ENCODE measurements at regions not wholly inside any gene's neighbourhood (a gene's known extent, or its start where the extent isn't known, plus 50 kb on each side); places are given as distances from the start of the nearest gene placed in this dataset.

GRCh38 chr11:80687941-80688340, 1247.1 kb upstream of the TENM4 start:
- DNase-seq (ENCODE audit: low read depth) = no peak

GRCh38 chr11:80686889-80687288, 1246.1 kb upstream of the TENM4 start:
- DNase-seq (ENCODE audit: low read depth) = no peak

- no peak for DNase-seq (ENCODE audit: low read depth)
Measured at GRCh38 chr11:80673566-80673965, 1232.7 kb upstream of the TENM4 start.

GRCh38 chr11:80669620-80670019, 1228.8 kb upstream of the TENM4 start:
- no peak for DNase-seq (ENCODE audit: low read depth)

GRCh38 chr11:80668039-80668438, 1227.2 kb upstream of the TENM4 start:
- DNase-seq (ENCODE audit: low read depth) = no peak

- DNase-seq (ENCODE audit: low read depth) = no peak
Measured at GRCh38 chr11:80655834-80656233, 1215.0 kb upstream of the TENM4 start.

- no peak for DNase-seq (ENCODE audit: low read depth)
Measured at GRCh38 chr11:80650966-80651365, 1210.1 kb upstream of the TENM4 start.

- DNase-seq (ENCODE audit: low read depth) = no peak
Measured at GRCh38 chr11:80649186-80649585, 1208.4 kb upstream of the TENM4 start.

- no peak for DNase-seq (ENCODE audit: low read depth)
Measured at GRCh38 chr11:80638296-80638695, 1197.5 kb upstream of the TENM4 start.

GRCh38 chr11:80637571-80637970, 1196.7 kb upstream of the TENM4 start:
- no peak for DNase-seq (ENCODE audit: low read depth)

GRCh38 chr11:80636999-80637398, 1196.2 kb upstream of the TENM4 start:
- no peak for DNase-seq (ENCODE audit: low read depth)

- no peak for DNase-seq (ENCODE audit: low read depth)
Measured at GRCh38 chr11:80635178-80635577, 1194.3 kb upstream of the TENM4 start.

- no peak for DNase-seq (ENCODE audit: low read depth)
Measured at GRCh38 chr11:80632691-80633090, 1191.9 kb upstream of the TENM4 start.

- no peak for DNase-seq (ENCODE audit: low read depth)
Measured at GRCh38 chr11:80632156-80632555, 1191.3 kb upstream of the TENM4 start.

GRCh38 chr11:80629466-80629865, 1188.6 kb upstream of the TENM4 start:
- no peak for DNase-seq (ENCODE audit: low read depth)

- no peak for DNase-seq (ENCODE audit: low read depth)
Measured at GRCh38 chr11:80627364-80627763, 1186.5 kb upstream of the TENM4 start.

- no peak for DNase-seq (ENCODE audit: low read depth)
Measured at GRCh38 chr11:80626721-80627120, 1185.9 kb upstream of the TENM4 start.

GRCh38 chr11:80625563-80625962, 1184.7 kb upstream of the TENM4 start:
- no peak for DNase-seq (ENCODE audit: low read depth)

GRCh38 chr11:80621871-80622270, 1181.0 kb upstream of the TENM4 start:
- DNase-seq (ENCODE audit: low read depth) = no peak

- no peak for DNase-seq (ENCODE audit: low read depth)
Measured at GRCh38 chr11:80620867-80621266, 1180.0 kb upstream of the TENM4 start.

GRCh38 chr11:80617156-80617555, 1176.3 kb upstream of the TENM4 start:
- no peak for DNase-seq (ENCODE audit: low read depth)

GRCh38 chr11:80616070-80616800, 1175.4 kb upstream of the TENM4 start:
- no peak for DNase-seq (ENCODE audit: low read depth)

- DNase-seq (ENCODE audit: low read depth) = no peak
Measured at GRCh38 chr11:80613655-80614054, 1172.8 kb upstream of the TENM4 start.

GRCh38 chr11:80610516-80610915, 1169.7 kb upstream of the TENM4 start:
- DNase-seq (ENCODE audit: low read depth) = no peak
